Fibroblast of lung (primary cell): ENCODE measurements at regions not wholly inside any gene's neighbourhood (a gene's known extent, or its start where the extent isn't known, plus 50 kb on each side); places are given as distances from the start of the nearest gene placed in this dataset.

Experiments
- EZH2 ChIP-seq: IDR thresholded peaks from 2 replicates; pipeline ENCODE4 v1.5.1; 2012; ENCODE audit warnings: low read length, control low read depth, mild to moderate bottlenecking; ENCODE audit errors: missing control alignments
- TF ChIP-seq, protein P1 (sequence below), 2 donors: IDR thresholded peaks in 1 of 2; conservative IDR thresholded peaks in 1 of 2; 1 replicate in 1 of 2; 2 replicates in 1 of 2; pipeline ENCODE4 v1.5.1; 2011 to 2012; ENCODE audit warnings: low read length in 2 of 2, control low read depth in 1 of 2, inconsistent platforms in 1 of 2, low read depth in 1 of 2, mild to moderate bottlenecking in 1 of 2

GRCh38 chr4:63901304-63901703, 507.9 kb downstream of the TECRL start:
- TF ChIP-seq, protein P1, sequence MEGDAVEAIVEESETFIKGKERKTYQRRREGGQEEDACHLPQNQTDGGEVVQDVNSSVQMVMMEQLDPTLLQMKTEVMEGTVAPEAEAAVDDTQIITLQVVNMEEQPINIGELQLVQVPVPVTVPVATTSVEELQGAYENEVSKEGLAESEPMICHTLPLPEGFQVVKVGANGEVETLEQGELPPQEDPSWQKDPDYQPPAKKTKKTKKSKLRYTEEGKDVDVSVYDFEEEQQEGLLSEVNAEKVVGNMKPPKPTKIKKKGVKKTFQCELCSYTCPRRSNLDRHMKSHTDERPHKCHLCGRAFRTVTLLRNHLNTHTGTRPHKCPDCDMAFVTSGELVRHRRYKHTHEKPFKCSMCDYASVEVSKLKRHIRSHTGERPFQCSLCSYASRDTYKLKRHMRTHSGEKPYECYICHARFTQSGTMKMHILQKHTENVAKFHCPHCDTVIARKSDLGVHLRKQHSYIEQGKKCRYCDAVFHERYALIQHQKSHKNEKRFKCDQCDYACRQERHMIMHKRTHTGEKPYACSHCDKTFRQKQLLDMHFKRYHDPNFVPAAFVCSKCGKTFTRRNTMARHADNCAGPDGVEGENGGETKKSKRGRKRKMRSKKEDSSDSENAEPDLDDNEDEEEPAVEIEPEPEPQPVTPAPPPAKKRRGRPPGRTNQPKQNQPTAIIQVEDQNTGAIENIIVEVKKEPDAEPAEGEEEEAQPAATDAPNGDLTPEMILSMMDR (conservative IDR thresholded peaks at IDR 0.05 in 1 of 2, IDR thresholded peaks at IDR 0.05 in 1 of 2; ENCODE audit: low read depth in 1 of 2, low read length in 2 of 2) = no peak
- no peak for TF ChIP-seq EZH2
